ENCODE measurements at regions not wholly inside any gene's neighbourhood (a gene's known extent, or its start where the extent isn't known, plus 50 kb on each side); places are given as distances from the start of the nearest gene placed in this dataset.

GRCh38 chr2:117674172-117674571 lies 140.3 kb upstream of the DDX18 start:
- TF ChIP-seq CTCF (conservative IDR thresholded peaks at IDR 0.05) (no peak), ZFX (IDR thresholded peaks at IDR 0.05) (no peak)
- H3K27ac ChIP-seq, result no peak overlapping the region

GRCh38 chr2:117679952-117680351 lies 134.5 kb upstream of the DDX18 start:
- no peak for TF ChIP-seq ZFX (IDR thresholded peaks at IDR 0.05)
- no peak for TF ChIP-seq CTCF (conservative IDR thresholded peaks at IDR 0.05)
- no peak overlapping the region for H3K27ac ChIP-seq

- TF ChIP-seq ZFX (IDR thresholded peaks at IDR 0.05) (no peak), CTCF (conservative IDR thresholded peaks at IDR 0.05) (no peak)
- no peak overlapping the region for H3K27ac ChIP-seq
Observed at GRCh38 chr2:117684919-117685318, 129.6 kb upstream of the DDX18 start.

GRCh38 chr2:117686699-117687098 lies 127.8 kb upstream of the DDX18 start:
- TF ChIP-seq CTCF (conservative IDR thresholded peaks at IDR 0.05), result no peak
- no peak overlapping the region for H3K27ac ChIP-seq

GRCh38 chr2:117691595-117691994 lies 122.9 kb upstream of the DDX18 start:
- no peak overlapping the region for H3K27ac ChIP-seq
- TF ChIP-seq ZFX (IDR thresholded peaks at IDR 0.05) (no peak), CTCF (conservative IDR thresholded peaks at IDR 0.05) (no peak)

GRCh38 chr2:117692001-117692763 lies 122.3 kb upstream of the DDX18 start:
- no peak for TF ChIP-seq ZFX (IDR thresholded peaks at IDR 0.05)
- no peak for TF ChIP-seq CTCF (conservative IDR thresholded peaks at IDR 0.05)

GRCh38 chr2:117693154-117693553 lies 121.3 kb upstream of the DDX18 start:
- TF ChIP-seq CTCF (conservative IDR thresholded peaks at IDR 0.05) (no peak), ZFX (IDR thresholded peaks at IDR 0.05) (no peak)
- no peak overlapping the region for H3K27ac ChIP-seq

More at GRCh38 chr2:117692001-117692763, 122.3 kb upstream of the DDX18 start:
- H3K27ac ChIP-seq, result no peak overlapping the region

All from C4-2B (cell line).